ENCODE measurements at regions not wholly inside any gene's neighbourhood (a gene's known extent, or its start where the extent isn't known, plus 50 kb on each side); places are given as distances from the start of the nearest gene placed in this dataset.

DNA sequence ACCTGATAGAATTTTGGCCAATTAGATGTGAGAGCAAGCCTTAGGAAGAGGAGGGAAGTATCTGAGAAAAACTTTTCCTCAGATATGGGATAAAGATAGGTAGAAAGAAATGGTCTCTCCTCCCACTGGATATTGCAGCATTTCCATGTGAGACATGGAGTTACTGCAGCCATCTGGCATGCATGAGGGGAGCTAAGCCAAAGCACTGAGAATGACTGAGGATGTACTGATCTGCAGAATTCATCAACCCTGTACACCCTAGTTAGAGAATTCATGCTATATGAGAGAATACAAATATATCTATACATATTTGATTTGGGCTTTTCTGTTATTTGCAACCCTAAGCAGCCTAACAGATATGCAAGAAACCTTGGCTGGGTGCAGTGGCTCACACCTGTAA lies 52.5 kb upstream of the RPL34 start:
- no peak for DNase-seq

DNA sequence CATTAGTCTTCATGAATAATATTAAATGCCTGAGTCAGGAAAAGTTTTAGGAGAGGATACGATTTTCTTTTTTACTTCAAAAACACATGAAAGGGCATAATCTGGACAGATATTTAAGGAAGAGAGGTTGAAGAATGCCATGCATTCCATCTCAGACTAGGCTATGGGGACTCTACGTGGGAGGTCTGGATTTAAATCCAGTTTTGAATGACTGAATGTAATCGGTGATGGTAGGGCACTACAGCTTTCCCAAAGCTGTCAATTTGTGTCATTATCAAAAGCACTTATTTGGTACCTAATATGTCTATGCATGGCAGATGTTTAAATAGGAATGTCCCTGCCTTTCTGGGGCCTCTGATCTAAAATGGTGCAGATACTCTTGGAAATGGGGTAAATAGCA lies 59.3 kb upstream of the RPL34 start:
- DNase-seq = no peak

DNA sequence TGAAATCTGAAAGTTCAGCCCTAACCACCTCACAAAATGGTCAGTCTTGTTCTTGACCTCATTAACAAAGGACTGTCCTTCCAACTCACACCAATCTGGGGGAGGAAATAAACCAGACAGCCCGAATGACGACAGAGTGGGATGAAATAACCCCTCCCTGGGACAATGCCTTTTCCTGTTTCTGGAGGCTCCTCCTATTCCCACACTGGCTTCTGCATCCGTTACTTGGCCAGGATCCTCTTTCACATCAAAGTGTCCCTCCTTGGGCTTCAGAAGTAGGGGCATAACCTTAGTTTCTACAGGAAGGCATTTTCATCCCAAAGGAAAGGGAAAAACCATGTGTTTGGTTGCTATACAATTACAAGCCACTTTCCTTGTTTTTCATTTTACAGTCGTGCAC lies 59.8 kb upstream of the RPL34 start:
- DNase-seq = no peak

DNA sequence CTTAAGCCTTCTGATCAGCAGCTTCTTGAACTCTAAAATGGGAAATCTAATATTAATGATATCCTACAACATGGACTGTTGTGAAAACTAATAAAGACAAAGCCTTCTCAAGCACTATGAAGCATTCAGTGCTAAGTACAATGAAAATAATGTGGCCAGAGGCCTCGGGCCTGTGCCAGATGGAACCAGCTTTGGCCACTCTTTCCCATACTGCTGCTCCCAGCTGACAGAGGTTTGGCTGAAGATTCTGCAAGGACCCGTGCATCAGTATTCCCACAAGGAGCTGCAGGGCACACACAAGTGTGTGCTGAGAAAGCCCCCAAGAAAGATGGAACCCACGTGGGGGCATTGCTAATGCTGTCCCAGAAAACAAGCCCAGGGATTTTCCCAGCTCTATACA lies 60.5 kb upstream of the RPL34 start:
- no peak for DNase-seq

DNA sequence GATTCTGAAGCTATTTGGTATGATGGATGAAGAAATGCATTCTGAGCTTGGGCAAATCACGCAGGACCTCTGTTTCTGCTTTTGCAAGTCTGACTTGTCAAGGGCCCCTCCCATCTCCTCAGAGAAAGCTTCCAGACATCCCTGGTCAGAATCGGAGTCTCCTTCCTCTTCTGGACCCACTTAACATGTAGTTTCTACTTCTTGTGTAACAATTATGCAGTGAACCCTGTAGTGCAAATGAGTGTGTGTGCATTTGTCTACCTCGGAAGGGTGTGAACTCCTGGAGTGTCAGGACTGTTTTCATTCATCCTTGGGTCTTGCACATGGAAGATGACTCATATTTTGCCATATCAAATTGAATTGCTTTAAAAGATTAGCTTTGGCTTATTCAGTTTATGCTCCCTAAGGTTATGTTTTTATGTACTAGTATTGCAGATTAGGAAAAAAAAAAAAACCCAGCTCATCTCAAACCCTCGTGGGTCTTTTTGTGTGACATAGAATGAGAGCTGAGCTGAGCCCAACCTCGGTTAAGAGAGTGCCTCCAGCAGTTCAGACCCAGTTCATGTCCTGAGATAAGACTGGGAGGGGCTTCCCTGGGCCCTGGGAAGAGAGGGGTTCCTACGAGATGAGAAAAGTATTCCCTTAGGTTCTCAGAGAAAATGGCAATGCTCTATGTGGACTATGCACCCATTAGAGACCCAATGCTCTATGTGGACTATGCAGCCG lies 61.1 kb upstream of the RPL34 start:
- no peak for DNase-seq

DNA sequence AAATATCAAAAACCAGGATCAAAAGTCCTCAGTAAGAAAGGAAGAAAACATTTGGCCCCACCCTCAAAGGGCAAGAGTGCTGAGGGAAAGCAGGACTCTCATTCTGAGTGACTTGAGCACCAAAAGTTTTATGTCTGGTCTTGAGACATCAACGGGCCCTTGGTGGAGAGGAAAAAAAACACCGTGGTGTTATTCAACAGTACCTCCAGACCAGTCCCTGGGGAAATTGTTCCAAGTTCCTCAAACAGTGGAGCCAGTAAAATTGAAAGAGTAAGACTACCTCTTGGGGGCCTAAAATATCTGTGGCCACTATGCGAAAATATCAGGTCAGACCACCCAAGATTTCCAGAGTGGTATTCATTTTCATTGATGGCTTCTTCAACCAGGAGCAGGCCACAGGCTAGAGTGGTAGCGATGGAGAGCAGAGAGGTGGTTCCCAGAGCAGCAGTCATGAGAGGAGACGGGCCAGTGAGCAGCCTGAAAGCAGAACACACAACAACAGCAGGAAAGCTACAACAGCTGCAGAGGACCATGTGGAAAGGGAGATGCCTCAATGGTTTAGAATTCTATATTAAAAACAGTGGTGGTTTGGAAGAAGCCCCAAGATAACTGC lies 63.7 kb upstream of the RPL34 start:
- DNase-seq = no peak

DNA sequence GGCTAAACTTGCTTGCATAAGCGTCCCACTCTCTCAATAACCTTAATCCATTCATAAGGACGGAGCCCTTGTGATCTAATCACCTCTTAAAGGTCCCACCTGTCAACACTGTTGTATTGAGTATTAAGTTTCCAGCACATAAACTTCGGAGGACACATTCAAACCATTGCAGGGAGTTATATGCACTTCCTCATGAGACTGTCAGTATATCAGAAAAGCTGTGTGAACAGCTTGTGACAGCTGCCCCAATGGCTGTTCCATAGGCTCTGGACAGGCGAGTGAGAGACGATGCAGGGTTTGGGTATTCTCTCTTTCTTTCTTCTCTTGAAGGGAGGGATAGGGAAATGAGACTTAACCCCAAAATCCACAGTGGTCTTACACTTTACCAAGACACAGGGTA lies 64.2 kb upstream of the RPL34 start:
- DNase-seq = no peak

DNA sequence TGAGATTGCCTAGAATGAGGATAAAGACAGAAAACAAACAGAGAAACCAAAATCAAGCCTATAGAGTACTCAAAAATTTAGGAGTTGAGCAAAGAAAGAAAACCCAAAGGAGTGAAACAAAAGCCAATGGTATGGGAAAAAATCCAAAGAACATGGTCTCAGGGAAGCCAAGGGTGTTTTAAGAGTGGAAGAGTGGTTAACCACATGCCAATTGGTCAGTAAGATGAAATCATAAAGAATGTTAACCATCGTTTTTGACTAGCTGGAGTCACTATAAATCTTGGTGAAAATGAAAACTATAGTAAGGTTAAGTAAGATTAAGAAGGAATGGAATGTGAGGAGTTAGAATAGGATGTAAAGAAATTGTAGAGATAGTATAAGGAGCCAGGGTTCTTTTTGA lies 64.7 kb upstream of the RPL34 start:
- DNase-seq = no peak

DNA sequence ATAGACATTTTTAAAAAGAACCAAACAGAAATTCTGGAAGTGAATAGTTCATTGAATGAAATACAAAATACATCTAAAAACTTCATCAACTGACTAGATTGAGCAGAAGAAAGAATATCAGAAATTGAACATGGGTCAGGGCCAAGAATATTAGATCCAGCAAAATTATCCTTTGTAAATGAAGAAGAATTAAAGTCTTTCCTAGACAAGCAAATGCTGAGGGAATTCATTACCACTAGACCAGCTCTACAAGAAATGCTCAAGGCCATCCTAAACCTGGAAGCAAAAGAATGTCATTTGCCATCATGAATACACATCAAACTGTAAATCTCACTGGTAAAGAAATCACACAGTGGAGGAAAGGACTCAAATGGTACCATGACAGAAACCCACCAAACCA lies 72.7 kb upstream of the RPL34 start:
- DNase-seq = no peak

DNA sequence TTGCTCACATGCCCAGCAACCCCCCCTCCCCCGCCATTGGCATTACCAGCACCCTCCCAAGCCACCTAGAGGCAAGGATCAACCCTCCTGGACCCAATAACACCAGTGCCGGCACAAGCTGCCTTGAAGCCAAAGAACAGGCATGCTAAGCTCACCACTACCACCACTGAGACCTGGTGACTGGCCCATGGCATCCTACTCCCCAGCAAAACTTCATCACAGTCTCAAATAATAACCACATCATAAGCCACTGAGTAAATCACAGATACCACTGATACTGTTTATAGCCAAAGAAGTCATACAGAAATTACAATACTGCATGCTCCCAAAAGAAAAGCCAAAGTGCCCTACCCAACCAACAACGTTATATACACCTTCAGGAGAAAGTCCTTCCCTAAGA lies 73.6 kb upstream of the RPL34 start:
- DNase-seq = no peak

DNA sequence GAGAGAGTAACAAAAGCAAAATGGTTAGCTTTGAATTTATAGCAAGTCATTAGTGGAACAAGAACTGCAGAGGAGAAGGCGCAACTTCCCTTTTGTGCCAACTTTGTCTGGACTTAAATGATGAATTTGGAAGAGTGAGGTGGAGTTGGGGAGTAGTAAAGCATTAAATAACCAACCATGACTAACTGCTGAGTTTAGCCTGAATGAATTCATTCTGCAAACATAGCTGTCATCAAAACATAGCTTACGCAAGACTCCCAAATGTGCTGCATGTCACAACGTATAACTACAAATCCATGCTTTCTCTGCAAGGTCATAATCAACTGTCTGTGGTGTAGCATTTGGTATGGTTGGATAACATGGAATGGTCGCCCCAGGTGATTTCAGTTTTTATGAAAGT lies 75.9 kb upstream of the RPL34 start:
- DNase-seq = no peak

DNA sequence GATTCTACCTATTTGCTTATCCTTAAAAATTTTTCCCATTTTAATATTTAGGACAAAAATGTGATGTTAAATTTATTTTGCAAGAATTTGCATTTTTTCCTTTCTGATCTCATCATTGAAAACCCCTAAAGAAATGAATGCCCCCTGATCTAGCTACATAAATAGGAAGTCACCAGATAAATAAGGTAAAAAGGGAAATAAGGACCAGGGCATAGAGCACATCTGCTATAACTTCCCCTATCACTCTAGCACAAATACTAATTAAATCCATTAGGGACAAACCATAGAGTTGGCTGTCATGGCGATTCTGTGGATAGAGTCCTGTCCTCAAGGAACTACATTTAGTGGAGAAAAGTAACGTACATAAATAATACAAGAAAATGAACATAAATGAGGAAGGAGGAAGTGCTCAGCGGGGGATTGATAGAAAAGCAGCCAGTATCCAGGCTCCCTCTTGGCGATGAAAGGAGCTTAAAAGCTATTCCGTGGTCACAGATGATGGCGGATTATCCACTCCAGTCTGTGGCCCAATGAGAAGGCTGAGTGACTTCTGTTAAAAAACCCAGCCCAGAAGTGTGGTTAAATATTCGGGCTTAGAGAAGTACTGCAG lies 76.9 kb upstream of the RPL34 start:
- DNase-seq = no peak

DNA sequence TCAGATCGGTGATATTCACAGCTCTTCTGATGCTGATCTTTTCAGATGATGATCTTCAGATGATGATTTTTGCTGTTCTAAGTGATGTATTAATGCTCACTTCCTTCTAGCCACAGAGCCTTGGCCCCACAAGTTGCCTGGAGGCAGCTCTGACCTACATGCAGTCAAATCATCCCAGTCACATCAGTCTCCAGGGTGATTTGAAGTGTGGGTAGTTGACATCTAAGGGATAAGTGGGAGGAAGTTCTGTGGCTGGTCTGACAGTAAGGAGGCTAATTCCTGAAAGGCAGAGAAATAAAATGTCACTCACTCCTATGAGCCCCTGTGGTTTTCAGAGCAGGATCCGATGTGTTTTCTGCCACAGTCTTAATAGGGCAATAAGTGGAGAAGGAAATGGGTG lies 79.8 kb upstream of the RPL34 start:
- no peak for DNase-seq

DNA sequence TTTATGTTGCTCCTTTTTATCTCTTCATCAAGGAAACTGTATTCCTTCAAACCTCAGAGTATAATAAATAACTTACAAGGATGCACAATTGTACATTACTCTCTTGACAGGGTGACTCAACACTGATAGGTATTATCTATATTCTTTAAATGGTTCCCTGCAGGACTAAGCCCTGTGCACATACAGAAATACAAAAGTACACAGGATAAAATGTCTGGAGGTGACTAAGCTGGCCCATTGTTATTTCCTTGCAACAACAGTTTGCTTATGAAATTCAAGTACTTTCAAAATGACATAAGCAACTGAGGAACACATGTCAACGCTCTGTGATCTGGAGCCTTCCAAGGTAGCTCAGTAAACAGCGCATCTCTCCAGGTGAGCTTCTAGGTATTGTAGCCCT lies 83.8 kb upstream of the RPL34 start:
- DNase-seq = no peak

DNA sequence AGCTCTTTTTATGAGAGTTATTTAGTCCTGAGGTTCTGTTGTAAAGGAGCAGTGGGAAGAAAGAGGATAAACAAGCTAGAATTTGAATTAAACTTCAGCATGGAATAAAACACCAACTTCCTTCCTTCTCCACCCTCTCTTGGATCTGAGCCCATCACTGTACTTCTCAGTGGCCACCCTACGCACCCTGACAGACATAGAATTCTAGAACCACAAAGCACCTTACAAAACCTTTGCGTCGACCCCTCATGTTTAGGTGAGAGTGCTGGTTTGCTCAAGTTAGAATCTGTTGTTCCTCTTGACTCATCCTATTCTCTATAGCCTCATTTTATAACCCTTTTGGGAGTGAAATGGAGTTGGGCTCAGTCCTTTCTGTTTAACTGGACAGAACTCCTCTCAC lies 84.6 kb upstream of the RPL34 start:
- no peak for DNase-seq

DNA sequence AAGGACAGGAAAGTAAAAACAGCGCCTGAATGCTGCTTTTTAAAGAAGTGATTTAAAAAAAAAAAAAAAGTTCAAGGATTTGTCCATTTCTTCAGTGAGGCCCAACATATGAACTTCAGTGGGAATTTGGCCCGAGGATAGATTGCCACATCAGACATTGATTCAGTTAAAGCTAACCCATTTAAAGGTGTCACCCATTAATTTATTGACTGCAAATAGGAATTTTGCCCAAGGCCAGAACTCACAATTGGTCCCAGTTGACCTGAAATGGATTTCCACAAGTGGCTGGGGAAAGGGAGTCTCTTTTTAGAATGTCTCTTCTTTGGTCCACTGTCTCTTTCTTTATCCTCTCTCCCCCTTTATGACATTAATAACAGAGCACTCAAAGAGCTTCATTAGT lies 86.5 kb upstream of the RPL34 start:
- DNase-seq = no peak

DNA sequence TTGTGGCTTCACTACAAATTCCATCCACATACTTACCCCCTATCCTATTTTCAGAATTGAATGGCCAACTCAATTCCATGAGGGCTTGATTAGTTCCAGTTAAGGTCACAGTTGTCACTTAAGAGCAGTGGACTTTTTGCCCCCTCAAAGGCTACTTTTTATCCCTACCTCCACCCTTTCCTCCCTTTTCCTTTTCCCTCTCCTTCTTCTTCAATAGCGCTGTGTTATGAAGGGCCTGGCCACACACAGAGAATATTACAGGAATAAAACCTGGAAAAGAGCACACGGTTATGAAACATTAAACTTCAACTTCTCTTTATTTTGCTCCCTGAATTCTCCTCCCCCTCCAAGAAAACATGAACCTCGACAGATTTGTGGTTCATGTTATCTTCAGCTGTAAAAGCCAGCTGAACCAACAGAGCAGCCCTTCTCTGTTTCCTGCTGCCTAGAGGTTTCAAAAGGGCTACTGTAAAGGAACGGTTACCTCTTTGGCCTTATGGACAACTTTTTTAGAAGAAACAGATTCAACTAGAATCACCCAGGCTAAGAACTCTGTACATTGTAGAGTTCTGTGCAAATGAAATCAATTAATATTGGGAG lies 87.0 kb upstream of the RPL34 start:
- no peak for DNase-seq

DNA sequence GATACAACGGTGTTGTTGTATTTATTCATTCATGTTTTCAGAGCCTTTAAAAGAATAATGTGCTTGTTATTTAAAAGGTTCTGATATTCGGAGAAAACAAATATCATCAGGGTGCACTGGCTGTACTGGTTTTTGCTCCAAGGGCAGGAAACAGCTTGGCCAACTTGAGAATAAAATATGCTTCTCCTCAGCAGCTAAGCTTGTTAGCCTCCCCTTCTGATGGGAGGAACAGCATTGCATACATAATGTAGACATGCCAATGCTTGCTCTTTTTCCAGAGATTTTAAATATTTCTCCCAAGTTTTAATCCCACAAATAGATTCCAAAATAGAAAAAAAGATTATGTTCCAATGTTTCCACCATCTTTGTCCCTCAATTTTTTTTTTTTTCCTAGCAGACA lies 87.6 kb upstream of the RPL34 start:
- DNase-seq = no peak

DNA sequence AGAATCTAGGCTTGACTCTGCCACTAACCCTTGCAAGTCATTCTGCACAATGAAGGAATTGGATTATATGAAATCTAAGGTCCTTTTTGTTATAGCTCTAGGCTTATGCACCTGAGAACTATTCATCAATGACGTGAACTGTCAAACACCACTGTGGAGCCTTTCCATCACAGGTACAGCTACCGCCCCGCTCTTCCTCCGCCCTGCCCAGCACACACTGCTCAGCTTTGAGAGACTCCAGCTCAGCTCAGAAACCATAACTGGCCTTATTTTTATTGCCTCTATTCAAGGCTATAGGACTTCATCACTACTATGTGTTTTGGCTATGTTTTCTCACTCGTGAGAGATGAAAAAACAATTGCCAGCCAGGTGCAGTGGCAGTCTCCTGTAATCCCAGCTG lies 88.2 kb upstream of the RPL34 start:
- DNase-seq = no peak

DNA sequence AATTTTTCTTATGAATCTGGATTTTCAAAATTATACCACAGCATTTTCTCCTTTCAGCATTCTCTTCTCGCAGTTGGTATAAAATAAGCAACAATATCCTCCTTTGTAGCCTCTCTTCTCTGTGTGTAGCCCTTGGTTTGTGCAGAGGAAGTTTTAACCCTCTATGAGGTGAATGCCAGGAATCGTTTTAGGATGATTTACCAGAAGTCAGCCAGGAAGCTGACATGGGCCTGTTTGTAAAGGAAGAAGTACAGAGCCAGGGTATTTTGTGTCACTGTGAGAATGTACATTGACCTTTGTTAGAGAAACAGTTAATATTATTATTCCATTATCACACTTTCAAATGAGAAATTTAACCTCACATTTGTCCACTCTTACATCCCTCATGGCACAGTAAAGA lies 88.9 kb upstream of the RPL34 start:
- no peak for DNase-seq

DNA sequence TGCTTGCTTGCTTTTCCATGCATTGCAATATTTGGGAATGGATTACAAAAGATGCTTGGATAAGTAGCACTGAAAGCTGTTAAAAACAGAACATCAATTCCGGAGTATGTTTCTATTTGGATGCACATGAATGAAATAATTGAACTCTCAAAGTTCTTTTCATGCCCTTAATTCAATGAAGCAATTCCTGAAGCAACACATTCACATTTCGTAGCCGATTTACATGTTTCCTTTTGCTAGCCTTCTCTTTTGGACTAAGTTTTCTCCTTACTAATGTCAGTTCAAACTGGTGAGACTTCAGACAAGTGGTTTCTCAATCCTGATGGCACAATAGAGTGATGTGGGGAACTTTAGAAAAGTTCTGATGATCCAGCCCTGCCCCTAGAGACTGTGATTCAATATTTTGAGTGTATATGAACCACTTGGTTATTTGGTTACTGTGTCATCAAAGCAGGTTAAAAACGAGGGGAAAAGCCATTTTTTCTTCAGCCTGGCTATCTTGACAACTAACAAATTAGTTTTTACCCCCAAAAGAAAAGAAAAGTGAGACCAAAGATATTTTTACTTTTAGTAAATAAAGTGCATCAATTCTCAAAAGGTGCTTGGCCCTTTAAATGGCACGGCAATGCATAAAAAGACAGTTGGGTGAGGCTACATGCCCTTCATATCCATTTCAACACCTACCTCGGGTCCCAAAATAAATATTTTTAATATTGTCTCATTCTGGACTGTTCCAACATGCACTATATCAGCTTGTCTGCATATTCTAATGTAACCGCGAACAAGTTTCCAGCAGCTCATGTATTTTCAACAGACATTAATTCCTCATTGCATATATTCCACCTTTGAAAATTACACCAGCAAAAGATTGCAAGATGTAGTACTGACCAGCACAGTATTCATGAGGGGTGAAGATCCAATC lies 90.1 kb upstream of the RPL34 start:
- DNase-seq = no peak

DNA sequence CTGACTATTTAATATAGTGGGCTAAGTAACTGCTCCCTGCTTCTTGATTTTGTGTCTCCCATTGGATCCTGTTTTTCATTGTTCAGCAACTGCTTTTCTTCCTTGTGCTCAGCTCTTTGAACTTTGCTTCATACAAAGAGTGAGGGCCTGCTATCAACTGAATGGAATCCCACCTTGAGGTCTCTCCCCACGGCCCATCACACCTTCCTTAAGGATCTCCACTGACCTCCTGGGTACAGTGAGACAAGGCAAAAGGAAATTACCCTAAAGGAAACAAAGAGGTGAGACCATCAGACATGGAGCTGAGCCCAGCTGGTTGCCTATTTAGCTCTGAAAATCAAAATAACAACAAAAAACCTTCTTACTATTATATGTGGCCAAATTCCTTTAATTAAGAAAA lies 91.3 kb upstream of the RPL34 start:
- DNase-seq = no peak

DNA sequence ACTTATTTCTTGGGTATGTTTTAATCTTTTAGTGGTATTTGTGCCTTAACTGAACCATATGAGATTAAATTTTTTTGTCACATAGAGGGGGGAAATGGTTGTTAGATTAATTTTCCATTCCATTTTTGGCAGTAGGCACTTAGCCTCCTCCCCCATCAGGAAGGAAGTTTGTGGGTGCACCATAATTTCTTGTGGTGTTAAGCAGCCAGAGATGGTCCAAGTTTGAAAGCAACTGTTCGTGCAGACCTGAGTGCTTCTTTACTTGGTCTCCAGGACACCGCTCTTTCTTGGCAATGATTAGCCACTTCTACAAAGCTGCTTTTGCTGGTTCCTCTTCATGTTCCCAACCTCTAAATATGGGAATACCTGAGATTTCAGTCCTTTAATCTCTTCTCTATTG lies 92.7 kb upstream of the RPL34 start:
- no peak for DNase-seq

All from activated naive CD4-positive, alpha-beta T cell treated with Interleukin-2 at 50 U/mL for 16 hours (primary cell).